Upper lobe of left lung (tissue), 4 donors: ENCODE measurements at regions not wholly inside any gene's neighbourhood (a gene's known extent, or its start where the extent isn't known, plus 50 kb on each side); places are given as distances from the start of the nearest gene placed in this dataset.

Experiments used
- CTCF ChIP-seq, 6 experiments: fragments of 450-650 bp in 4 of 6; fragments of 200-600 bp in 2 of 6; sonication (generic) in 2 of 6; IDR thresholded peaks; one replicate each; pipeline ENCODE4 v1.5.1; 2016 to 2019; ENCODE audit warnings: antibody characterized with exemption in 6 of 6
- POLR2A ChIP-seq, 4 donors: fragments of 450-650 bp; IDR thresholded peaks; one replicate each; pipeline ENCODE4 v1.5.1; 2016 to 2017; ENCODE audit warnings: antibody characterized with exemption in 4 of 4, mild to moderate bottlenecking in 2 of 4

- TF ChIP-seq CTCF (IDR thresholded peaks at IDR 0.05) (peak in 3 of 6 experiments; percentile 15 to 26 (median 25)), POLR2A (IDR thresholded peaks at IDR 0.05) (no peak)
Observed at GRCh38 chr10:117860823-117861222, 185.9 kb downstream of the RAB11FIP2 start.
